NCI-H146 treated with DMSO at 0.1 percent for 48 hours (cell line): ENCODE measurements at regions not wholly inside any gene's neighbourhood (a gene's known extent, or its start where the extent isn't known, plus 50 kb on each side); places are given as distances from the start of the nearest gene placed in this dataset.

Source experiments
- DNase-seq: peaks from one replicate; lab custom pipeline; 2025; ENCODE audit not compliant: unreplicated experiment; lab: John Stamatoyannopoulos, UW

DNA sequence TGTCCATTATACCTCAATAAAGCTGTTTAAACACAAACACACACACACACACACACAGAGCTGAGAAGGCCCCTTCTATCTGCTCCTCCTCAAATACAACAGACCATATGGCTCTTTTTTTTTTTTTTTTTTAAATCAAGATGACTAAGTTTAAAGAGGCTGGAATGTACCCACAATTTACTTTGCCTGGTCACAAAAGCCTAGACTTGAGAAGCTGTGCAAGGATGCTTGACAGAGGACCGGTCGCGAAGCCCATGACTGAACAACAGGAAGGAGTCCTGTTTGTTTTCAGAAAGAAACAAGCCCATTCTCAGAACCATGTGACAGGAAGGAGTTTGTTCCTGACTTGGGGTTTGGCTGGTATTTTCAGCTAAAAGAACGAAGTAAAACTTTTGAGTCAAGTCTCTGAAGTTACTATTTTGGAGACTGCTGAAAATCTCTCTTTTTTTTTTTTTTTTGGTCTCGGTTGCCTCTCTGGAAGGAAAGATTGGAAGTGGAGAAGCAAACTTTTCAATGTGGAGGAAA is 650.9 kb upstream of the TENM3 start:
- DNase-seq = no peak

DNA sequence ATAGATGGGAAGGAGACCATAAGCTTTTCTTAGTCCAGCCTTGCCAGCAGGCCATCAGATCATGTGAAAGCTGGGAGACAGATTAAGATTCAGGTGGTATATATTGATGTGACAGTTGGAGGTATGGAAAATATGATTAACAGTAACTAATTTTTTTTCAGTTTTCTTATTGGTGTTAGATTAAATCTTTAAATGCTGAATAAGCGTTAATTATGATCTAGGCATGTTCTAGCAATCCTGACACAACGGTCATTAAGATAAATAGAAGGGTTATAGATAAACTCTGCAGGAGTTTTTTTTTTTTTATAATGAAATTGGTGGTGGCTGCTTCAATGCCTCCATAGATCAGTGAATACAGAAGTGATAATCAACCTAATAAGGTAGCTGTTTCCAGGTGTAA is 649.5 kb upstream of the TENM3 start:
- peak; percentile 95 for DNase-seq

DNA sequence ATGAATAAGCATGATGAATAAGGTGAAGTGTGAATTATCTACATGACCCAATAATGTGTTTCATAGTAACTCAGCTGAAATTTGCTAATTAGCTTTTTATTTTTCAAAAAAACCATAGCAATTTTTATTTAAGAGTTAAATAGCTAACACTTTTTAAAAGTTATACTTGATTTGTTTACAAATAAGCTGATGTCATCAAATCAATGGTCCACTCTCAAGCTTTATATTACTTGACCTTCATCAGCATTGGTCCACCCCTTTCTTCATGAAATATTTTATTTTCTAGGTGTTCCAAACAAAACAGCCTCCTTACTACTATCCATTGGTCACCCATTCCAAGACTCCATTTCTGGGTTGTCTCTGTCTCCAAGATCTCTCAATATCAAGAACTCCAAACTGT is 649.0 kb upstream of the TENM3 start:
- no peak for DNase-seq

- DNase-seq = no peak
Measured at GRCh38 chr4:181595716-181596115, 647.5 kb upstream of the TENM3 start.

- DNase-seq = peak; percentile 79
Measured at GRCh38 chr4:181597766-181598165, 645.4 kb upstream of the TENM3 start.

- DNase-seq = peak; percentile 100
Measured at GRCh38 chr4:181599134-181599533, 644.1 kb upstream of the TENM3 start.

DNA sequence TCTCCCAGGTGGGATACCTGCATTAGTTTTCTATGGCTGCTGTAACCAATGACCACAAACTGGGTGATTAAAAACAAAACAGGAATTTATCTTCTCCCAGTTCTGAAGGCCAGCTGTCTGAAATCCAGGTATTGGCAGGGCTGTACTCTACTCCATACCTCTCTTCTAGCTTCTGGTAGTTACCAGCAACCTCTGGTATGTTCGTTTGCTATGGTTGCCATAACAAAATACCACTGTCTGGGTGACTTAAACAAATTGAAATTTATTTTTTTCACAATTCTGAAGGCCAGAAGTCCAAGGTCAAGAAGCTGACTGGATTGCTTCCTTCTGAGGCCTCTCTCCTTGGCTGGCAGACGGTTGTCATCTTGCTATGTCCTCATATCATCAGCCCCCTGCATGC is 642.1 kb upstream of the TENM3 start:
- DNase-seq = no peak

GRCh38 chr4:181604546-181604945 is 638.7 kb upstream of the TENM3 start:
- DNase-seq = no peak

DNA sequence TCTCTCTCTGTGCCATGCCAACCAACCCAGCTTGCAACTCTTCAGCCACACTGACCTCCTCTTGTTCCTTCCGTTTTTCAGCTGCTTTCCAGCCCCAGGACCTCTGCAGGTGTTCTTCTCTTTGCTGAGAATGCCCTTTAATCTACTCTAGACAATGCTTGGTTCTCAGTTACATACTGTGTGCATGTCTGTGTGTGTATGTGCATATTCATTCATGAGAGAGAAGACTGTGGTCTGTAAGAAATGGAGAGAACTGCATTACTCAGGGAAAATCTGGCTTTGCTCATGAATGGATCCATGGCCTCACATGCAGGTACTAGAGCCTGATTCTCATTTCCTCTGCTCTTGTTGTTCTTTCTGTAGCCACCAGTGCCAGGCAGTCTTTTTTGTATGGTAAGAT is 636.9 kb upstream of the TENM3 start:
- DNase-seq = peak; percentile 75

DNA sequence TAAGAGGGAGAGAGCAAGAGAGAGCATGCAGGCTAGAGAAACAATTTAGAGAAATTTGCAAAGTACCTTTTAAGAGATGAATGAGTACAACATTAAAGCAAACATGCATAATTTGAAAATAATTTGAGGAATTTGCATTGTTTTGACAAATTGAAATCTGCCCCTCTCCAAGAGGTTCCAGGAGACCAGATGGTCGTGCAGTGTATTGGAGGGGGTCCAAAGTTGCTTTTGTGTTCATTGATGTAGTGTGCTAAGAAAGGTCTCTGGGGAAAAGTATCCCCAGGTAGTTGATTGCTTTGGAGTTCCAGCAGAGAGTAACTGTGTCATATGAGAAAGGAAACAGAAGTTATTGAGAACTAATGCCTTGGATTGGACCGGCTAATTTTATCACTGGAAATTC is 635.0 kb upstream of the TENM3 start:
- DNase-seq = no peak

DNA sequence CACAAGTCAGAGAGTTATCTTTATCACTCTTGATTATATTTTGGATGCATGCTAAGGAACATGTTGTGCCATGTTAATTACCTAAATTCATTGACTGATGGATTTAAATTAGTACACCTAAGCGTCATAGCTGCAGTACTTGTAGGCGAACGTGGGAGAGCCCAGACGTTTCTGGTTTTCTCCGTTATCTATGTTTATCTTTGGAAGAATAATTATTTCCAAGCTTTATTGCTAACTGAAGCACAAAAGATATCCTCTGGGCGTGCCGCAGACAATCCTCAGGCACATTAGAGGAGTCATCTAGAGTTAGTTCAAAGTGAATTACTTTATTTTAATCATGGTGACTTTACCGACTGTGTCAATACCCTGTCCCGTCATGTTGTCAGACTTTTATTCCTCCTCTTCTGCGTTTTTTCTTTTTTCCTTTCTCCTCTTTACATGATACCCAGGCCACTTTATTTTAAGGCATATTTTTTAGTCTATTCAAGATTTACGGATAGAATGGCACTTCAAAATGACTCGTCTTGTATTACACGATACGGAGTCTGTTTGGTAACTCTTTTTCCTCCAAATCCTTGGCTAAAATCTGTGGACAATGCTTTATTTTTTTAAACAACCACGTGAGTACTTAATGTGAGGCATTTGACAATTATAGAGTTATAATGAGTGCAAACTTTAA is 632.0 kb upstream of the TENM3 start:
- DNase-seq = peak; percentile 57

- DNase-seq = peak; percentile 70
Measured at GRCh38 chr4:181611946-181612600, 631.1 kb upstream of the TENM3 start.

GRCh38 chr4:181613200-181613599 is 630.0 kb upstream of the TENM3 start:
- no peak for DNase-seq

- DNase-seq = no peak
Measured at GRCh38 chr4:181618038-181618618, 625.1 kb upstream of the TENM3 start.

DNA sequence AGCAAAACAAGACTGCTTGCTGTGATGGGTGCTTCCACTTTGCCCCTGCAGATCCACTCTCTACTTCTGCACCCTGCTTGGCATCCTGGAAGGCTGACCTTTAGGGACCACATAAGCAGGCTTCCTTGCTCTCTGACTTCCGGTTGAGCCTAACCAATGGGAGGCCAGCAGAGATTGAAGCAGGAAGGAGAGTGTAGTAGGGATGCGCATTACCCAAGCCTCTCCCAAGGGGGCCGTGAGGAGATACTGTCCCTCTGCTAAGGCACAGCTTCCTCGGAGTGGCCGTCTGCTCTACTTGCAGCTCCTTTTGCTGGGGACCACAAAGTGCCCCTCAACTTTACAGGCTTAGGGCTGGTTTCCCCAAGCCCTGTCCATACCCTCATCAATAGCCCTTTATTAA is 624.3 kb upstream of the TENM3 start:
- no peak for DNase-seq

DNA sequence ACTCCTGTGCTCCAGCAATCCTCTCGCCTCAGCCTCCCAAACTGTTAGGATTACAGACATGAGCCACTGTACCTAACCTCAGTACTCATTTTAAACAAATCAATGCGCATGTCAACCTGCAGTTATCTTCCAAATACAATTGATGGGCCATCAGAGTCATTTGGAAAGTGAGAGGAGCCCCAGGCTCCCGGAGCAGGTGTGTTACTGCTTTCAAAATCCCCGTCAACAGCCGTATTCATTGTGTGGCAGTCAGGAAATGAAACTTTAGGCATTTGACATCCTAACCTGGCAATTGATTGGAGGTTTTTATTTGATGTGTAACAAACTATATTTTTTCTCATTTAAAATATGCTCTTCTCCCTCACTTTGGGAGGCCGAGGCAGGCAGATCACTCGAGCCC is 623.6 kb upstream of the TENM3 start:
- DNase-seq = peak; percentile 88

GRCh38 chr4:181637186-181638105 is 605.8 kb upstream of the TENM3 start:
- no peak for DNase-seq

DNA sequence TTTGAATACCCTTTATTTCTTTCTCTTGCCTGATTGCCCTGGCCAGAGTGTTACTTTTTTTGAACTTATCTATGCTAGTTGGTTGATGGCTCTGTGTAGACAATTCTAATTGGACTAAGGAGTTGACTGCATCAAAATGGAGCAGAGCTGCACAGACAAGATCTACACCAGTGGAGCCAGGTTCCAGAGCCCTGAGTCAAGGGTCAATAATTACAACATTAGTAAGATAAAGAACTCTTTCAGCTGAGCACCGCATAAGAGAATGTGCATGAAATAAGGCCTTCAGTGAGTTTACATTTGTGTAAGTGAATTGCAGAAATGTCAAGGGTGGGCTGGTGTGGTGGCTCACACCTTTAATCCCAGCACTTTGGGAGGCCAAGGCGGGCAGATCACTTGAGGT is 599.7 kb upstream of the TENM3 start:
- DNase-seq = no peak

- no peak for DNase-seq
Measured at GRCh38 chr4:181645489-181645888, 597.7 kb upstream of the TENM3 start.

DNA sequence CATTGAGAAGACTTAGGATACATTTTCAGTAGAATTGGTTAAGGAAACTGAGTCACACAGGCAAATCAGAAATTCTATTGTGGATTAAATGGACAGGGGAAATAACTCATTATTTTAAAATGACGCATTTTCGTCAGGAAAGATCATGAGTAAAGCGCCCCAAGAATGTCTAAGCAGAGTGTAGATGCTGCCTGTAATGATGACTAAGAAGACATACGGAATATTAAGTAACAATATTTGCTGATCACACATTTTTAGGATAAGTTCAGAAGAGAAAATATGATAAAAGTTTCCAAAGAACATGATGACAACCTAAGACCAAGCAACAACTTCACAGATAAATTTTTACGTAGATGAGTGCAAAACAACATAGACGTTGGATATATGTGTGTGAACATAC is 596.3 kb upstream of the TENM3 start:
- DNase-seq = no peak

DNA sequence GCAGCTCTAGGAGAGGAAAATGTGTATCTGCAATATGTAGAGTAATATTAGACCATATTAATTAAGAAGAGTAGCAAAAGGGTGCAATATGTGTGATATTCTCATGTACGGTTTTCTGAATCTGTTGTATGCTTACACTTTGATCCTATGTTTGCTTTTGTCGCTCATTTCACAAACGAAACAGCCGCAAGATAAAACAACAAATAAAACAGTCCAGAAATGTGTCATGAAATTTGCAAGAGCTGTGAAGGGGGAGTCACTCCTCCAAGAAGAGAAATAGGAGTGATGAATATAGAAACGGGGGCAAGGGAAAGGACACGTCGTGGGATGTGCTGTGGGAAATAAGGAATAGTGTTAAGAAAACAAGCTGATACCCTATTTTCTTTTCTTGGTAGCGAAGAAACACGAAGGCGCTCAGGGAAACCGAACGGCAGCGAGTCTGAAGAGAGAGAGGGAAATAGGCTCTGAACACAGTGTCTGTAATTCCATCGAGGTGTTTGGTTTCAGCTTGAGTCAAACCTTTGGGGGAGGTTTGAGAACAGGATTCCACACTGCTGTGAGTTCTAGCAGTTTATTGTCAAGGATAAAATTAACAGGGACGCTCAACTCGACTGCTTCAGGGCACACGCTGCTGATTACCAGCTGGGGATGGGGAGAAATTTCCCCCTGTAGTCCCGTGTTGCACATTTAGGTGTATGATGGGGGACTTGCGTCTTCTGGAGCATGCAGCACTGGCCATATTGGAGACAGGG is 595.6 kb upstream of the TENM3 start:
- DNase-seq = no peak
